Liver (tissue), 8 donors: ENCODE measurements at regions not wholly inside any gene's neighbourhood (a gene's known extent, or its start where the extent isn't known, plus 50 kb on each side); places are given as distances from the start of the nearest gene placed in this dataset.

ENCODE experiments used
- DNase-seq: peaks from one replicate; pipeline ENCODE4 v3.0.0-alpha.2; 2017; ENCODE audit warnings: low spot score
- H3K27ac ChIP-seq, 2 donors: one replicate each; pipeline ENCODE4 v1.7.0; 2013; ENCODE audit warnings: inconsistent platforms in 2 of 2, low read length in 2 of 2, control low read depth in 1 of 2, low read depth in 1 of 2, mild to moderate bottlenecking in 1 of 2
- H3K27me3 ChIP-seq, 4 donors: one replicate each; pipeline versions ENCODE4 v1.6.1 to v1.7.0; 2013; ENCODE audit warnings: low read length in 3 of 4, inconsistent platforms in 1 of 4, mild to moderate bottlenecking in 1 of 4, moderate library complexity in 1 of 4; ENCODE audit not compliant: control insufficient read depth in 4 of 4, insufficient read depth in 4 of 4
- H3K36me3 ChIP-seq, 4 donors: one replicate each; pipeline versions ENCODE4 v1.6.1 to v1.7.0; 2013; ENCODE audit warnings: low read length in 3 of 4, mild to moderate bottlenecking in 3 of 4, low read depth in 1 of 4, moderate library complexity in 1 of 4; ENCODE audit not compliant: control insufficient read depth in 4 of 4, insufficient read depth in 3 of 4
- H3K4me1 ChIP-seq, 4 donors: one replicate each; pipeline versions ENCODE4 v1.6.1 to v1.7.0; 2013; ENCODE audit warnings: low read length in 3 of 4, mild to moderate bottlenecking in 3 of 4, moderate library complexity in 1 of 4; ENCODE audit not compliant: control insufficient read depth in 4 of 4, insufficient read depth in 4 of 4
- H3K4me3 ChIP-seq, 3 donors: one replicate each; pipeline versions ENCODE4 v1.6.1 to v1.7.0; 2013; ENCODE audit warnings: low read length in 3 of 3, control low read depth in 1 of 3, low read depth in 1 of 3, mild to moderate bottlenecking in 1 of 3
- H3K9ac ChIP-seq, 2 donors: one replicate each; pipeline ENCODE4 v1.7.0; 2013; ENCODE audit warnings: low read length in 2 of 2, mild to moderate bottlenecking in 2 of 2, moderate library complexity in 2 of 2, control low read depth in 1 of 2, low read depth in 1 of 2
- H3K9me3 ChIP-seq, 4 donors: one replicate each; pipeline versions ENCODE4 v1.6.1 to v1.7.0; 2013; ENCODE audit warnings: low read length in 3 of 4; ENCODE audit not compliant: control insufficient read depth in 4 of 4
- CTCF ChIP-seq: fragments of 150-350 bp; IDR thresholded peaks from 2 replicates; pipeline ENCODE4 v1.5.1; 2017; ENCODE audit warnings: improper control_type of control experiment, low read depth, low read length; ENCODE audit not compliant: missing input control
- EGR1 ChIP-seq, 2 donors: IDR thresholded peaks; 2 replicates each; pipeline ENCODE4 v1.6.1; 2016 to 2018; ENCODE audit warnings: antibody characterized with exemption in 2 of 2, low read depth in 2 of 2
- FOXA1 ChIP-seq: IDR thresholded peaks from 2 replicates; pipeline ENCODE4 v1.6.1; 2016; ENCODE audit warnings: antibody characterized with exemption
- FOXA2 ChIP-seq: IDR thresholded peaks from 2 replicates; pipeline ENCODE4 v1.6.1; 2016; ENCODE audit warnings: antibody characterized with exemption
- GABPA ChIP-seq, 2 donors: IDR thresholded peaks in 1 of 2; conservative IDR thresholded peaks in 1 of 2; 2 replicates each; pipeline ENCODE4 v1.6.1; 2016; ENCODE audit warnings: antibody characterized with exemption in 2 of 2, mild to moderate bottlenecking in 1 of 2, moderate library complexity in 1 of 2
- HNF4A ChIP-seq, 2 donors: conservative IDR thresholded peaks; 2 replicates each; pipeline ENCODE4 v1.6.1; 2016; ENCODE audit warnings: antibody characterized with exemption in 2 of 2, mild to moderate bottlenecking in 2 of 2
- HNF4G ChIP-seq: IDR thresholded peaks from 2 replicates; pipeline ENCODE4 v1.6.1; 2016; ENCODE audit warnings: antibody characterized with exemption
- JUND ChIP-seq, 2 donors: IDR thresholded peaks; 2 replicates each; pipeline ENCODE4 v1.6.1; 2016; ENCODE audit warnings: antibody characterized with exemption in 2 of 2
- MAX ChIP-seq: IDR thresholded peaks from 2 replicates; pipeline ENCODE4 v1.6.1; 2016; ENCODE audit warnings: antibody characterized with exemption
- NR2F2 ChIP-seq: IDR thresholded peaks from 2 replicates; pipeline ENCODE4 v1.6.1; 2016; ENCODE audit warnings: antibody characterized with exemption
- RAD21 ChIP-seq, 2 donors: IDR thresholded peaks; 2 replicates each; pipeline ENCODE4 v1.6.1; 2016; ENCODE audit warnings: antibody characterized with exemption in 2 of 2, mild to moderate bottlenecking in 2 of 2
- RXRA ChIP-seq, 2 donors: IDR thresholded peaks; 2 replicates each; pipeline ENCODE4 v1.6.1; 2017 to 2018; ENCODE audit warnings: antibody characterized with exemption in 2 of 2, mild to moderate bottlenecking in 1 of 2
- SP1 ChIP-seq: IDR thresholded peaks from 2 replicates; pipeline ENCODE4 v1.6.1; 2018; ENCODE audit warnings: antibody characterized with exemption, mild to moderate bottlenecking
- TAF1 ChIP-seq: conservative IDR thresholded peaks from 2 replicates; pipeline ENCODE4 v1.6.1; 2016; ENCODE audit warnings: antibody characterized with exemption, mild to moderate bottlenecking
- YY1 ChIP-seq: IDR thresholded peaks from 2 replicates; pipeline ENCODE4 v1.6.1; 2016; ENCODE audit warnings: antibody characterized with exemption, mild to moderate bottlenecking
- ZBTB33 ChIP-seq: IDR thresholded peaks from 2 replicates; pipeline ENCODE4 v1.6.1; 2016; ENCODE audit warnings: antibody characterized with exemption
- WGBS: extraction: QIAGEN DNeasy Blood & Tissue Kit; methylation state at CpG from one replicate; pipeline ENCODE4 v1.1.7; 2013; 5-methylcytosine and 5-hydroxymethylcytosine counted together
- TF ChIP-seq, protein P1 (sequence below): IDR thresholded peaks from 2 replicates; pipeline ENCODE4 v1.6.1; 2016; ENCODE audit warnings: antibody characterized with exemption, mild to moderate bottlenecking
- TF ChIP-seq, protein P2 (sequence below): IDR thresholded peaks from 2 replicates; pipeline ENCODE4 v1.6.1; 2016; ENCODE audit warnings: antibody characterized with exemption
- donor health status: healthy.
- donor health status: healthy.
- donor health status: healthy.
- donor health status: healthy.
- donor health status: healthy.

DNA sequence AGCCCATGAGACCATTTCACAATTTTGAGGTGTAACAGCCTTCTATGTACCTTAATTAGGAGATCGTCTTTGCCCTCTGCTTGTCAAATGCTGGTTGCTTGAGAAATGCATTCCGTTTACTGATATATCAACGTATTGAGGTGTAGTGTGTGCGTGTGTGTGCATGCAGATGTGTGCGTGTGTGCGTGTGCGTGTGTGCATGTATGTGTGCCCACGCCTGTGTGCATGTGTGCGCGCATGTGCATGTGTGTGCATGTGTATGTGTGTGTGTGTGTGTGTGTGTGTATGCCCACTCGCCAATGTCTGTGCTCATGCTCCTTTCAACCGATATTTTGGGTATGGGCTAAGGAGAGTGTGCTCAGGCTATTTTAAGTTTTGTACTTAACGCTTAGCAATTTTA, 81.5 kb upstream of the ZFHX3 start:
- WGBS = 97% methylated on average over 13 of the region's 13 CpGs
- Histone ChIP-seq H3K36me3 (no peaks in the 10 kb centered on the region), H3K9ac (no peak overlapping the region), H3K27me3 (no peaks in the 10 kb centered on the region), H3K9me3 (no peaks in the 10 kb centered on the region), H3K27ac (no peak overlapping the region), H3K4me3 (no peak overlapping the region), H3K4me1 (peaks cover 0 to 10% (median 5%) of the 10 kb centered on the region in 4 donors)
- no peak for DNase-seq
- TF ChIP-seq, protein P1, sequence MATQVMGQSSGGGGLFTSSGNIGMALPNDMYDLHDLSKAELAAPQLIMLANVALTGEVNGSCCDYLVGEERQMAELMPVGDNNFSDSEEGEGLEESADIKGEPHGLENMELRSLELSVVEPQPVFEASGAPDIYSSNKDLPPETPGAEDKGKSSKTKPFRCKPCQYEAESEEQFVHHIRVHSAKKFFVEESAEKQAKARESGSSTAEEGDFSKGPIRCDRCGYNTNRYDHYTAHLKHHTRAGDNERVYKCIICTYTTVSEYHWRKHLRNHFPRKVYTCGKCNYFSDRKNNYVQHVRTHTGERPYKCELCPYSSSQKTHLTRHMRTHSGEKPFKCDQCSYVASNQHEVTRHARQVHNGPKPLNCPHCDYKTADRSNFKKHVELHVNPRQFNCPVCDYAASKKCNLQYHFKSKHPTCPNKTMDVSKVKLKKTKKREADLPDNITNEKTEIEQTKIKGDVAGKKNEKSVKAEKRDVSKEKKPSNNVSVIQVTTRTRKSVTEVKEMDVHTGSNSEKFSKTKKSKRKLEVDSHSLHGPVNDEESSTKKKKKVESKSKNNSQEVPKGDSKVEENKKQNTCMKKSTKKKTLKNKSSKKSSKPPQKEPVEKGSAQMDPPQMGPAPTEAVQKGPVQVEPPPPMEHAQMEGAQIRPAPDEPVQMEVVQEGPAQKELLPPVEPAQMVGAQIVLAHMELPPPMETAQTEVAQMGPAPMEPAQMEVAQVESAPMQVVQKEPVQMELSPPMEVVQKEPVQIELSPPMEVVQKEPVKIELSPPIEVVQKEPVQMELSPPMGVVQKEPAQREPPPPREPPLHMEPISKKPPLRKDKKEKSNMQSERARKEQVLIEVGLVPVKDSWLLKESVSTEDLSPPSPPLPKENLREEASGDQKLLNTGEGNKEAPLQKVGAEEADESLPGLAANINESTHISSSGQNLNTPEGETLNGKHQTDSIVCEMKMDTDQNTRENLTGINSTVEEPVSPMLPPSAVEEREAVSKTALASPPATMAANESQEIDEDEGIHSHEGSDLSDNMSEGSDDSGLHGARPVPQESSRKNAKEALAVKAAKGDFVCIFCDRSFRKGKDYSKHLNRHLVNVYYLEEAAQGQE = no peak

GRCh38 chr16:73126525-73126853, 78.6 kb upstream of the ZFHX3 start:
- no peak for DNase-seq
- WGBS = 45% methylated on average over 6 of the region's 6 CpGs
- no peaks in the 10 kb centered on the region for H3K36me3 ChIP-seq
- no peak overlapping the region for H3K9ac ChIP-seq
- peaks cover 0 to 10% (median 5%) of the 10 kb centered on the region in 4 donors for H3K4me1 ChIP-seq
- peak overlapping the region; percentile 62 to 65 for H3K27ac ChIP-seq
- H3K27me3 ChIP-seq = no peaks in the 10 kb centered on the region
- no peaks in the 10 kb centered on the region for H3K9me3 ChIP-seq
- TF ChIP-seq, protein P1 = peak; percentile 80
- peak in 1 of 2 donors; percentile 75 for TF ChIP-seq JUND (IDR thresholded peaks at IDR 0.05)
- peak in 1 of 2 donors; percentile 40 for TF ChIP-seq GABPA (IDR thresholded peaks at IDR 0.05 in 1 of 2, conservative IDR thresholded peaks at IDR 0.05 in 1 of 2)
- TF ChIP-seq TAF1 = no peak
- peak; percentile 42 to 85 for TF ChIP-seq HNF4A (conservative IDR thresholded peaks at IDR 0.05)
- TF ChIP-seq RAD21 (IDR thresholded peaks at IDR 0.05) = peak; percentile 55
- no peak for TF ChIP-seq CTCF
- TF ChIP-seq FOXA1 = peak; percentile 71
- peak; percentile 57 to 93 for TF ChIP-seq EGR1 (IDR thresholded peaks at IDR 0.05; ENCODE audit: low read depth in 2 of 2)
- TF ChIP-seq SP1 = peak; percentile 35
- peak; percentile 91 for TF ChIP-seq MAX
- TF ChIP-seq FOXA2 = peak; percentile 60
- peak; percentile 94 for TF ChIP-seq ZBTB33
- peak; percentile 52 to 92 for TF ChIP-seq RXRA (IDR thresholded peaks at IDR 0.05)
- peak; percentile 75 for TF ChIP-seq YY1
- TF ChIP-seq, protein P2, sequence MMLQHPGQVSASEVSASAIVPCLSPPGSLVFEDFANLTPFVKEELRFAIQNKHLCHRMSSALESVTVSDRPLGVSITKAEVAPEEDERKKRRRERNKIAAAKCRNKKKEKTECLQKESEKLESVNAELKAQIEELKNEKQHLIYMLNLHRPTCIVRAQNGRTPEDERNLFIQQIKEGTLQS = peak; percentile 24
- TF ChIP-seq NR2F2 = no peak
- no peak for TF ChIP-seq HNF4G
- no peak overlapping the region for H3K4me3 ChIP-seq
